Lung (tissue), 11 donors: ENCODE measurements at regions not wholly inside any gene's neighbourhood (a gene's known extent, or its start where the extent isn't known, plus 50 kb on each side); places are given as distances from the start of the nearest gene placed in this dataset.
"Not testable (repeated sequence)": the region's sequence is repeated elsewhere in the genome, so short reads cannot be mapped to it uniquely, and the experiment has no call there.

Source experiments
- ATAC-seq: fragments of 200-7000 bp; cut with Tn5 transposase; one replicate; pipeline ENCODE4 v1.9.1; 2020; ENCODE audit warnings: moderate number of reproducible peaks; ENCODE audit not compliant: insufficient read depth, low FRiP score
- DNase-seq, 3 donors: peaks; one replicate each; pipeline ENCODE4 v3.0.0-alpha.2; 2013 to 2017
- H3K27ac ChIP-seq, 2 donors: one replicate each; pipeline ENCODE4 v1.5.1; 2013; ENCODE audit warnings: mild to moderate bottlenecking in 2 of 2, moderate library complexity in 2 of 2, control low read depth in 1 of 2, inconsistent platforms in 1 of 2, low read depth in 1 of 2, low read length in 1 of 2
- H3K27me3 ChIP-seq, 3 donors: one replicate each; pipeline ENCODE4 v1.5.1; 2013; ENCODE audit warnings: low read length in 2 of 3; ENCODE audit not compliant: control insufficient read depth in 3 of 3, insufficient read depth in 3 of 3
- H3K36me3 ChIP-seq, 4 donors: one replicate each; pipeline ENCODE4 v1.5.1; 2013; ENCODE audit warnings: low read length in 4 of 4, mild to moderate bottlenecking in 1 of 4, moderate library complexity in 1 of 4; ENCODE audit not compliant: control insufficient read depth in 4 of 4, insufficient read depth in 4 of 4
- H3K4me1 ChIP-seq, 5 donors: one replicate each; pipeline ENCODE4 v1.5.1; 2013; ENCODE audit warnings: low read length in 5 of 5, mild to moderate bottlenecking in 2 of 5, moderate library complexity in 1 of 5; ENCODE audit not compliant: control insufficient read depth in 5 of 5, insufficient read depth in 5 of 5
- H3K4me3 ChIP-seq: one replicate; pipeline ENCODE4 v1.5.1; 2013; ENCODE audit warnings: mild to moderate bottlenecking, control low read depth, moderate library complexity
- H3K9ac ChIP-seq, 2 donors: one replicate each; pipeline ENCODE4 v1.5.1; 2013; ENCODE audit warnings: low read length in 2 of 2, control low read depth in 1 of 2; ENCODE audit not compliant: insufficient read depth in 1 of 2
- H3K9me3 ChIP-seq, 4 donors: one replicate each; pipeline ENCODE4 v1.5.1; 2013; ENCODE audit warnings: low read length in 3 of 4, mild to moderate bottlenecking in 1 of 4, moderate library complexity in 1 of 4; ENCODE audit not compliant: control insufficient read depth in 4 of 4, insufficient read depth in 3 of 4
- CTCF ChIP-seq: IDR thresholded peaks from 2 replicates; pipeline ENCODE4 v1.5.1; 2012; ENCODE audit warnings: mild to moderate bottlenecking; ENCODE audit errors: control extremely low read depth, extremely low read depth
- WGBS, 2 donors: extraction: QIAGEN DNeasy Blood & Tissue Kit; methylation state at CpG; one replicate each; pipeline ENCODE4 v1.1.7; 2013; 5-methylcytosine and 5-hydroxymethylcytosine counted together
- donor health status: control.
- donor health status: control.
- donor health status: Bipolar disorder and iron deficiency.
- donor health status: healthy.
- donor health status: DM: yes; HTN: yes; CAD: no.

- TF ChIP-seq CTCF, result no peak
- no peaks in the 10 kb centered on the region for H3K27me3 ChIP-seq
- H3K36me3 ChIP-seq, result no peaks in the 10 kb centered on the region
- DNase-seq, result no peak
- no peak overlapping the region for H3K4me3 ChIP-seq
- ATAC-seq, result no peak
- no peaks in the 10 kb centered on the region for H3K4me1 ChIP-seq
- no peak overlapping the region for H3K9ac ChIP-seq
- WGBS, 2 donors, result 61 to 80% methylated on average over 10 to 13 of the region's 16 CpGs
- H3K27ac ChIP-seq, result no peak overlapping the region
- H3K9me3 ChIP-seq, result peaks cover 0 to 4% (median 0%) of the 10 kb centered on the region in 4 donors
These were observed 1571.3 kb downstream of the TSPY10 start for GRCh38 chrY:11099004-11099403.

DNA sequence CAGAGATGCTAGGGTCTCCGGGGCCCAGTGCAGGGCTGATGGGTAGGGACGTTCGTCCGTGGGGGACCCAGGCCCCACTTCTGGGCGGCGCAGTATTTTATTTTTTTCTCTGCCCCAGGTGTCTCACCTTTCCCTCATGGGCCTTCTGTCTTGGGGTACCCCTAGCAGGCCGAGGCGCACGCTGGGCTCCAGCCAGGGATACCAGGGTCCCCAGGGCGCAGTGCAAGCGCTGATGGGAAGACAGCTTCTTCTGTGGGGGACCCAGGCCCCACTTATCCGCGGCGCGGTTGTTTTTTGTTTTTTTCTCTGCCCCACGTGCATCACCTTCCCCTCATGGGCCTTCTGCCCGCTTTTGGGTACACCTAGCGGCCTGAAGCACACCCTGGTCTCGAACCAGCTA is 1572.8 kb downstream of the TSPY10 start:
- WGBS, 2 donors, result 73 to 76% methylated on average over 6 to 10 of the region's 19 CpGs
- not testable (repeated sequence) for H3K27ac ChIP-seq, DNase-seq, H3K9me3 ChIP-seq, H3K27me3 ChIP-seq, ATAC-seq, H3K9ac ChIP-seq, H3K4me3 ChIP-seq, H3K36me3 ChIP-seq, H3K4me1 ChIP-seq

DNA sequence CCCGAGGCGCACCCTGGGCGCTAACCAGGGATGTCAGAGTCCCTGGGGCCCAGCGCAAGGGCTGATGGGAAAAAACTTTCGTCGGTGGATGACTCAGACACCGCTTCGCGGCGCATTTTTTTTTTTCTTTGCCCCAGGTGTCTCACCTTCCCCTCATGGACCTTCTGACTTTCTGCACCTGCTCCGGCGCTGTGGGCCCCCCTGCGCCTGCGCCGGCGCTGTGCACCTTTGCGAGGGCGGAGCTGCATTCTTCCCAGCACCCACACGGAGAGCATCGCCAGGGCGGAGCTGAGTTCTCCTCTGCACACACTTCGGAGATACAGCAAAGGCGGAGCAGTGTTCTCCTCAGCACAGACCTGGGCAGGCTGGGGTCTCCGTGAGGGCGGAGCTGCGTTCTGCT is 1575.3 kb downstream of the TSPY10 start:
- not testable (repeated sequence) for H3K9me3 ChIP-seq, H3K36me3 ChIP-seq, H3K9ac ChIP-seq, H3K27me3 ChIP-seq, H3K4me1 ChIP-seq, ATAC-seq, H3K4me3 ChIP-seq, DNase-seq, H3K27ac ChIP-seq
- WGBS, 2 donors, result 64 to 70% methylated on average over 10 to 22 of the region's 26 CpGs

DNA sequence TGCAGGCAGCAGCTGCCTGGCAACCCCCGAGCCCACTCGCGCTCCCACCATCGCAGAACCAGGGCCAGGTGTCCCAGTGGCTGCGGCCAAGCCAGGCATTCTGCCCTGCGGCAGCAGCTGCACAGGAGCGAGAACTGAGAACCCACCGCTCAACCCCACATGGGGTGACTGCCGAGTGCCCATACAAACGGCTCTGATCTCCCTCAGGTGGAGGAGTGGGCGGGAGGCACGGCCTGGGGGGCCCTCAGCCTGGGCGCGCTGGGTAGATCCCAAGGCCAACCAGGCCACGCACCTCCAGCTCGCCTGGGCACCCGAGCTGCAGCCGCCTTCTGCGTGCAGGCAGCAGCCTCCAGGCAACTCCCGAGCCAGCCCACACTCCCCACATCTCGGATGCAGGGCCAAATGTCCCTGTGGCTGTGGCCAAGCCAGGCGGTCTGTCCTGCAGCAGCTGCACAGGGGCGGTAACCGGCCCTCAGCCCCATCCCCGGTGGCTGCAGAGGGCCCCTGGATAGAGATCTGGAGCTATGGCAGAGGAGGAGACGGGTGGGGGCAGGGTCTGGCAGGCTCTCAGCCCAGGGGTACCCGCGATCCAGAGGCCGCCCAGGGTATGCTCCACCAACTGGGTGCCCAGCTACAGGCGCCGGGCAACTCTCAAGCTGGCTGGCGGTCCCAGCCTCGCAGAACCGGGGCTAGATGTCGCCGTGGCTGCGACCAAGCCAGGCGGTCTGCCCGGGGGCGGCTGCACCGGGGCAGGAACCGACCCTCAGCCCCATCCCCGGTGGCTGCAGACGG is 1579.6 kb downstream of the TSPY10 start:
- H3K4me1 ChIP-seq, H3K27me3 ChIP-seq, H3K27ac ChIP-seq, ATAC-seq, H3K36me3 ChIP-seq, H3K9me3 ChIP-seq, H3K9ac ChIP-seq, H3K4me3 ChIP-seq, DNase-seq: not testable (repeated sequence)
- WGBS, 2 donors, result 61 to 65% methylated on average over 42 of the region's 44 CpGs

DNA sequence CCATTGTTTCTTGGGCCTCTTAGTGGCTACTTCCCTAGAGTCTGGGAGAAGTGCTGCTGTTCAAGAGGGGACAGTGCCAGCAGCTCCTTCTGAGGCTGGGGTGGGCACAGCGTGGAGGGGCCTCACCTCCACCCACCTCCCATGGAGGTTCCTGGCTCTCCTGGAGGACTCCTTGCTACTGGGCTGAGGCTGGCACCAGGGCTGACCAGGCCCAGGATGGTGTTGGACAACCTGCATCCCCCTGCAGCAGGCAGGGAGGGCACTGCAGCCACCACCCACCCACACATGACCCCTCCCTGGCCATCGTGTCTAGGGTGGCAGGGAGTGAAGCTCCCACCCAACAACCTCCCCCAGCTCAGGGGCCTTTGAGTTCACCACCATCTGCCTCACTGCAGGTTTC is 1549.3 kb upstream of the USP9Y start:
- not testable (repeated sequence) for H3K27me3 ChIP-seq, DNase-seq, H3K27ac ChIP-seq, H3K36me3 ChIP-seq, H3K4me1 ChIP-seq, H3K9ac ChIP-seq, H3K4me3 ChIP-seq, H3K9me3 ChIP-seq, ATAC-seq
- 80 to 83% methylated on average over 1 of the region's 2 CpGs for WGBS, 2 donors

- 40 to 43% methylated on average over 5 of the region's 21 CpGs for WGBS, 2 donors
- H3K27ac ChIP-seq, H3K9me3 ChIP-seq, DNase-seq, ATAC-seq, H3K4me3 ChIP-seq, H3K27me3 ChIP-seq, H3K9ac ChIP-seq, H3K4me1 ChIP-seq, H3K36me3 ChIP-seq: not testable (repeated sequence)
These were observed 1544.9 kb upstream of the USP9Y start for GRCh38 chrY:11156100-11156499.

DNA sequence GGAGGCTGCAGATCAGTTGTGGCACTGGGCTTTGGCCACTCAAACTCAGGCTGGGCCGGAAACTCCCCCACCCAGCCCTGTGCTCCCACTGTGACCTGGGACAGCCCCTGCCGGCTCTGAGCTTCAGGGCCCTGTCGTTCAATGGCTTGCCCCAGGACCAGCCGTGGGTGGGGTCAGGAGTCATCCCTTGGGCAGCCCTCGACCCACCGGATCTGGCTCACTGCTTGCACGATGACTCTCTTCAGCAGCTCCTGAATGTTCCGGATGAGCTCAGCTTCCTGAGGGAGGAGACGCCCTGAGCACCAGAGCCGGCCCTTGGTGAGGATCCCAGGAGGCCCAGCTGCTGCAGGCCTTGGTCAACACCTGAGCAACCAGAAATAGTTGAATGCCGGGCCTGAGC is 1544.2 kb upstream of the USP9Y start:
- H3K27me3 ChIP-seq, ATAC-seq, H3K9me3 ChIP-seq, H3K9ac ChIP-seq, H3K27ac ChIP-seq, DNase-seq, H3K4me3 ChIP-seq, H3K36me3 ChIP-seq, H3K4me1 ChIP-seq: not testable (repeated sequence)
- WGBS, 2 donors, result 94% methylated on average over 4 of the region's 11 CpGs; no CpG with 5 or more reads in 1 of the 2 donors

GRCh38 chrY:11177033-11177432 is 1524.0 kb upstream of the USP9Y start:
- not testable (repeated sequence) for DNase-seq, H3K9ac ChIP-seq, H3K9me3 ChIP-seq, H3K4me3 ChIP-seq, H3K27me3 ChIP-seq, ATAC-seq, H3K27ac ChIP-seq, H3K36me3 ChIP-seq, H3K4me1 ChIP-seq
- 38 to 69% methylated on average over 2 to 5 of the region's 5 CpGs for WGBS, 2 donors
